SK-N-SH (cell line): ENCODE measurements at regions not wholly inside any gene's neighbourhood (a gene's known extent, or its start where the extent isn't known, plus 50 kb on each side); places are given as distances from the start of the nearest gene placed in this dataset.

ENCODE experiments used
- CTCF ChIA-PET: fragments of 300-600, 350-600 bp; formaldehyde crosslinking; extraction: SDS; loops from one replicate; lab custom pipeline; 2021; lab: Yijun Ruan, JAX
- POLR2A ChIA-PET: fragments of 350-600 bp; sonication (Branson Sonifier 250); formaldehyde crosslinking; extraction: SDS; loops from one replicate; lab custom pipeline; 2020; ENCODE audit warnings: antibody characterized with exemption, inconsistent platforms; lab: Yijun Ruan, JAX
- DNase-seq: peaks from one replicate; pipeline ENCODE4 v3.0.0; 2012
- H2AFZ ChIP-seq: fragments of 200-600 bp; sonication (generic); 2 replicates; pipeline ENCODE4 v1.8.1; 2016; ENCODE audit warnings: antibody characterized with exemption, mild to moderate bottlenecking, low read depth
- H3F3A ChIP-seq: fragments of 200-600 bp; sonication (generic); replicated peaks from 2 replicates; pipeline ENCODE3; 2016; ENCODE audit warnings: antibody characterized with exemption, mild to moderate bottlenecking; ENCODE audit not compliant: insufficient read depth
- H3K27ac ChIP-seq, 2 experiments: fragments of 200-500 bp in 1 of 2; fragments of 200-600 bp in 1 of 2; sonication (Bioruptor generic) in 1 of 2; sonication (generic), shearing (Covaris generic) in 1 of 2; 2 replicates each; pipeline versions ENCODE4 v1.5.1 to v1.6.1; 2014 to 2016; ENCODE audit warnings: low read depth in 2 of 2, inconsistent platforms in 1 of 2, low read length in 1 of 2, mild to moderate bottlenecking in 1 of 2, mixed read lengths in 1 of 2
- H3K27me3 ChIP-seq: fragments of 200-600 bp; sonication (generic), shearing (Covaris generic); 2 replicates; pipeline ENCODE4 v1.6.1; 2016; ENCODE audit warnings: mixed run types; ENCODE audit not compliant: insufficient read depth
- H3K36me3 ChIP-seq, 2 experiments: fragments of 200-500 bp in 1 of 2; fragments of 200-600 bp in 1 of 2; sonication (Bioruptor generic) in 1 of 2; sonication (generic) in 1 of 2; replicated peaks in 1 of 2; 2 replicates each; pipeline versions ENCODE3 to v1.5.1; 2014 to 2016; ENCODE audit warnings: low read length in 1 of 2, mild to moderate bottlenecking in 1 of 2; ENCODE audit not compliant: insufficient read depth in 2 of 2, control insufficient read depth in 1 of 2
- H3K4me1 ChIP-seq, 2 experiments: fragments of 200-500 bp in 1 of 2; fragments of 200-600 bp in 1 of 2; sonication (Bioruptor generic) in 1 of 2; sonication (generic), shearing (Covaris generic) in 1 of 2; 2 replicates each; pipeline versions ENCODE4 v1.5.1 to v1.6.1; 2014 to 2016; ENCODE audit warnings: low read depth in 1 of 2, low read length in 1 of 2, mixed run types in 1 of 2; ENCODE audit not compliant: insufficient read depth in 2 of 2, control insufficient read depth in 1 of 2
- H3K4me2 ChIP-seq: fragments of 200-600 bp; sonication (generic), shearing (Covaris generic); 2 replicates; pipeline ENCODE4 v1.6.1; 2017; ENCODE audit warnings: mixed run types
- H3K4me3 ChIP-seq, 2 experiments: fragments of 200-500 bp in 1 of 2; fragments of 200-600 bp in 1 of 2; sonication (Bioruptor generic) in 1 of 2; sonication (generic), shearing (Covaris generic) in 1 of 2; 2 replicates each; pipeline versions ENCODE4 v1.5.1 to v1.8.1; 2014 to 2016; ENCODE audit warnings: low read depth in 2 of 2, inconsistent platforms in 1 of 2, low read length in 1 of 2, mild to moderate bottlenecking in 1 of 2, mixed read lengths in 1 of 2, moderate library complexity in 1 of 2
- H3K79me2 ChIP-seq: fragments of 200-600 bp; sonication (generic); 2 replicates; pipeline ENCODE4 v1.8.1; 2017; ENCODE audit warnings: mild to moderate bottlenecking; ENCODE audit not compliant: insufficient read depth
- H3K9ac ChIP-seq: fragments of 200-600 bp; sonication (generic); 2 replicates; pipeline ENCODE4 v1.6.1; 2017; ENCODE audit warnings: mixed run types
- H3K9me2 ChIP-seq: fragments of 200-600 bp; sonication (generic); 2 replicates; pipeline ENCODE4 v1.6.1; 2017; ENCODE audit warnings: mixed run types
- H3K9me3 ChIP-seq: fragments of 200-600 bp; sonication (generic); 2 replicates; pipeline ENCODE4 v1.6.1; 2017; ENCODE audit warnings: mixed run types, mild to moderate bottlenecking, moderate library complexity
- H4K20me1 ChIP-seq: fragments of 200-600 bp; sonication (generic); 2 replicates; pipeline ENCODE4 v1.6.1; 2017; ENCODE audit warnings: mild to moderate bottlenecking, mixed run types; ENCODE audit not compliant: insufficient read depth
- CHD2 ChIP-seq: fragments of 150-350 bp; IDR thresholded peaks from 2 replicates; pipeline ENCODE4 v1.6.1; 2018; ENCODE audit warnings: low read length; ENCODE audit not compliant: partially characterized antibody
- EP300 ChIP-seq, 2 experiments: IDR thresholded peaks; 2 replicates each; pipeline versions ENCODE4 v1.4.0 to v1.6.1; 2012; ENCODE audit warnings: borderline replicate concordance in 1 of 2, low read depth in 1 of 2, low read length in 1 of 2
- FOSL2 ChIP-seq: IDR thresholded peaks from 2 replicates; pipeline ENCODE4 v1.4.0; 2012; ENCODE audit warnings: low read depth, mild to moderate bottlenecking, moderate library complexity, borderline replicate concordance
- FOXJ3 ChIP-seq: sonication (generic); formaldehyde crosslinking; IDR thresholded peaks from 2 replicates; pipeline ENCODE4 v1.5.1; 2020; ENCODE audit warnings: mild to moderate bottlenecking, missing genetic modification reagents
- FOXM1 ChIP-seq: IDR thresholded peaks from 2 replicates; pipeline ENCODE4 v1.4.0; 2012; ENCODE audit warnings: low read depth, mild to moderate bottlenecking
- GABPA ChIP-seq: IDR thresholded peaks from 2 replicates; pipeline ENCODE4 v1.4.0; 2012; ENCODE audit warnings: low read depth, mild to moderate bottlenecking
- GATA2 ChIP-seq: sonication (generic); formaldehyde crosslinking; IDR thresholded peaks from 2 replicates; pipeline ENCODE4 v1.5.0; 2020; ENCODE audit warnings: mild to moderate bottlenecking, missing genetic modification reagents
- JUND ChIP-seq: IDR thresholded peaks from 2 replicates; pipeline ENCODE4 v1.4.0; 2012
- MXI1 ChIP-seq: IDR thresholded peaks from 2 replicates; pipeline ENCODE4 v1.6.1; 2012; ENCODE audit warnings: mild to moderate bottlenecking, low read depth, low read length, improper control_type of control experiment
- NFIC ChIP-seq: IDR thresholded peaks from 2 replicates; pipeline ENCODE4 v1.4.0; 2012; ENCODE audit warnings: borderline replicate concordance
- NRF1 ChIP-seq: IDR thresholded peaks from 2 replicates; pipeline ENCODE4 v1.6.1; 2012; ENCODE audit warnings: low read depth, mild to moderate bottlenecking, low read length
- POLR2AphosphoS5 ChIP-seq: IDR thresholded peaks from 2 replicates; pipeline ENCODE4 v1.6.1; 2012; ENCODE audit warnings: low read depth, low read length
- RCOR1 ChIP-seq: fragments of 150-350 bp; IDR thresholded peaks from 2 replicates; pipeline ENCODE4 v1.6.1; 2017; ENCODE audit warnings: antibody characterized with exemption, low read length
- RFX5 ChIP-seq: IDR thresholded peaks from 2 replicates; pipeline ENCODE4 v1.6.1; 2012; ENCODE audit warnings: mild to moderate bottlenecking, improper control_type of control experiment, low read length
- RXRA ChIP-seq: IDR thresholded peaks from 2 replicates; pipeline ENCODE4 v1.4.0; 2012; ENCODE audit warnings: low read depth, mild to moderate bottlenecking, borderline replicate concordance
- SIN3A ChIP-seq: IDR thresholded peaks from 2 replicates; pipeline ENCODE4 v1.6.1; 2012; ENCODE audit warnings: low read depth, mild to moderate bottlenecking, low read length, moderate library complexity, borderline replicate concordance
- SMC3 ChIP-seq: IDR thresholded peaks from 2 replicates; pipeline ENCODE4 v1.6.1; 2012; ENCODE audit warnings: low read depth, low read length, improper control_type of control experiment
- TAF1 ChIP-seq: IDR thresholded peaks from 2 replicates; pipeline ENCODE4 v1.6.1; 2012; ENCODE audit warnings: low read depth, mild to moderate bottlenecking, low read length, moderate library complexity, borderline replicate concordance
- TCF12 ChIP-seq: IDR thresholded peaks from 2 replicates; pipeline ENCODE4 v1.4.0; 2012
- TEAD4 ChIP-seq: IDR thresholded peaks from 2 replicates; pipeline ENCODE4 v1.4.0; 2012; ENCODE audit warnings: mild to moderate bottlenecking, borderline replicate concordance; ENCODE audit not compliant: insufficient read depth
- YY1 ChIP-seq: IDR thresholded peaks from 2 replicates; pipeline ENCODE4 v1.4.0; 2012; ENCODE audit warnings: low read depth, mild to moderate bottlenecking
- ZBTB33 ChIP-seq: IDR thresholded peaks from 2 replicates; pipeline ENCODE4 v1.4.0; 2012; ENCODE audit warnings: low read depth, borderline replicate concordance
- TF ChIP-seq, protein P1 (sequence below): fragments of 150-350 bp; IDR thresholded peaks from 2 replicates; pipeline ENCODE4 v1.6.1; 2017; ENCODE audit warnings: antibody characterized with exemption, low read length, low read depth, borderline replicate concordance
- TF ChIP-seq, protein P2 (sequence below): IDR thresholded peaks from 2 replicates; pipeline ENCODE4 v1.4.0; 2012; ENCODE audit warnings: low read depth, borderline replicate concordance
- TF ChIP-seq, protein P3 (sequence below): IDR thresholded peaks from 2 replicates; pipeline ENCODE4 v1.4.0; 2012; ENCODE audit warnings: low read depth
- TF ChIP-seq, protein P4 (sequence below): IDR thresholded peaks from 2 replicates; pipeline ENCODE4; 2012

DNA sequence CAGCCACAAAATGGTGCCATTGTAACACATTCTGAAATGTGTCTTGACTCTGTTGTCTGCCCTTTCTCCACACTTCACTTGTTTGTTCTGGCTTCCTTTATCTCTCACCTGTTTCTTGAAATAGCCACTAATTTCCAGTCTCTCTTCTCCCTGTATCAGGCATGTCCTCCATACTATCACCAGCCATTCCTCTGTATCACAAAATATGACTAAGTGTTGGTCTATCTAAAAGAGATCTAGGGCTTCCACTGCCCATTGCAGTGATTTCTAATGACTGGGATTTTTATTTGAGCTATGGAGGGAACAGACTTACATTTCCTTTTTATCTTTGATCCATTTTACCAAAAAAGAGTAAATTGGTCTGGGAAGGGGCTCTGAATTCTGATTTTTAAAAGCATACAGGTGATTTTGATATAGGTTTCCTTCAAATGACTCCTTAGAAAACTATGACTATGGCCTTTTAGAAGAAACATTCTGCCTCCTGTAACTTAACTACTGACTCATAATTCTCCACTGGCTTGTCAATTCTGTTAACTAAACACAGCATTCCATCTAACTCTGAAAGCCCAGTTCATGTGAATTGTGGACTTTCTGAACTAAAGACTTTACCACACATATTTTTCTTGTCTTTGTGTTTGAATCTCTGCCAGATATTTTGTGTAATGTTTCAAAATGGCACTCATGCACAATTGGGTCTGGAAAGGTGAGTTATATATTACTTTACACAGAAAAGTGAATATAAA is 1121.4 kb downstream of the XPNPEP1 start:
- TF ChIP-seq RXRA (peak; percentile 41; the same call in 1 of the 2 replicates), MXI1 (no peak), GABPA (no peak), ZBTB33 (no peak), RCOR1 (no peak), TCF12 (peak; percentile 85), NRF1 (no peak), TEAD4 (peak; percentile 63; the same call in 1 of the 2 replicates), EP300 (IDR thresholded peaks at IDR 0.05; ENCODE audit: borderline replicate concordance in 1 of 2, low read depth in 1 of 2, low read length in 1 of 2) (peak in 1 of 2 experiments; percentile 71; a peak in 2 of 4 replicates), SIN3A (no peak), CHD2 (no peak), JUND (peak; percentile 71), NFIC (peak; percentile 83), GATA2 (CRISPR knock-in tag) (no peak), POLR2AphosphoS5 (peak; percentile 46; the same call in 1 of the 2 replicates), FOXM1 (peak; percentile 58), SMC3 (no peak), YY1 (no peak), TAF1 (no peak), RFX5 (no peak), FOXJ3 (CRISPR knock-in tag) (no peak), FOSL2 (peak; percentile 59; the same call in 1 of the 2 replicates)
- TF ChIP-seq, protein P1, sequence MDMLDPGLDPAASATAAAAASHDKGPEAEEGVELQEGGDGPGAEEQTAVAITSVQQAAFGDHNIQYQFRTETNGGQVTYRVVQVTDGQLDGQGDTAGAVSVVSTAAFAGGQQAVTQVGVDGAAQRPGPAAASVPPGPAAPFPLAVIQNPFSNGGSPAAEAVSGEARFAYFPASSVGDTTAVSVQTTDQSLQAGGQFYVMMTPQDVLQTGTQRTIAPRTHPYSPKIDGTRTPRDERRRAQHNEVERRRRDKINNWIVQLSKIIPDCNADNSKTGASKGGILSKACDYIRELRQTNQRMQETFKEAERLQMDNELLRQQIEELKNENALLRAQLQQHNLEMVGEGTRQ = no peak
- TF ChIP-seq, protein P2, sequence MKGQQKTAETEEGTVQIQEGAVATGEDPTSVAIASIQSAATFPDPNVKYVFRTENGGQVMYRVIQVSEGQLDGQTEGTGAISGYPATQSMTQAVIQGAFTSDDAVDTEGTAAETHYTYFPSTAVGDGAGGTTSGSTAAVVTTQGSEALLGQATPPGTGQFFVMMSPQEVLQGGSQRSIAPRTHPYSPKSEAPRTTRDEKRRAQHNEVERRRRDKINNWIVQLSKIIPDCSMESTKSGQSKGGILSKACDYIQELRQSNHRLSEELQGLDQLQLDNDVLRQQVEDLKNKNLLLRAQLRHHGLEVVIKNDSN = no peak
- TF ChIP-seq, protein P3, sequence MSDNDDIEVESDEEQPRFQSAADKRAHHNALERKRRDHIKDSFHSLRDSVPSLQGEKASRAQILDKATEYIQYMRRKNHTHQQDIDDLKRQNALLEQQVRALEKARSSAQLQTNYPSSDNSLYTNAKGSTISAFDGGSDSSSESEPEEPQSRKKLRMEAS = no peak
- TF ChIP-seq, protein P4, sequence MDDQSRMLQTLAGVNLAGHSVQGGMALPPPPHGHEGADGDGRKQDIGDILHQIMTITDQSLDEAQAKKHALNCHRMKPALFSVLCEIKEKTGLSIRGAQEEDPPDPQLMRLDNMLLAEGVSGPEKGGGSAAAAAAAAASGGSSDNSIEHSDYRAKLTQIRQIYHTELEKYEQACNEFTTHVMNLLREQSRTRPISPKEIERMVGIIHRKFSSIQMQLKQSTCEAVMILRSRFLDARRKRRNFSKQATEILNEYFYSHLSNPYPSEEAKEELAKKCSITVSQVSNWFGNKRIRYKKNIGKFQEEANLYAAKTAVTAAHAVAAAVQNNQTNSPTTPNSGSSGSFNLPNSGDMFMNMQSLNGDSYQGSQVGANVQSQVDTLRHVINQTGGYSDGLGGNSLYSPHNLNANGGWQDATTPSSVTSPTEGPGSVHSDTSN = peak; percentile 91
- Histone ChIP-seq H3K4me1 (no peaks in the 10 kb centered on the region; a peak in 1 of 4 replicates), H3K4me3 (no peak overlapping the region), H3K27me3 (no peaks in the 10 kb centered on the region), H3K9me3 (no peaks in the 10 kb centered on the region), H2AFZ (no peak overlapping the region), H3K4me2 (0 out of 2 replicates have a peak overlapping the region, but pooled peaks have one; percentile 16), H3K79me2 (no peaks in the 10 kb centered on the region), H3F3A (peaks cover 13% of the 10 kb centered on the region), H4K20me1 (no peaks in the 10 kb centered on the region), H3K27ac (peak overlapping the region; percentile 56 to 91; a peak in 3 of 4 replicates), H3K36me3 (no peaks in the 10 kb centered on the region), H3K9me2 (no peaks in the 10 kb centered on the region), H3K9ac (no peak overlapping the region)
- POLR2A ChIA-PET = no interaction called here
- no peak for DNase-seq
- CTCF ChIA-PET = no interaction called here
